WTC11 (cell line): ENCODE measurements at regions not wholly inside any gene's neighbourhood (a gene's known extent, or its start where the extent isn't known, plus 50 kb on each side); places are given as distances from the start of the nearest gene placed in this dataset.
"Not testable (repeated sequence)": the region's sequence is repeated elsewhere in the genome, so short reads cannot be mapped to it uniquely, and the experiment has no call there.

Experiments used
- ATAC-seq: fragments of 200-7000 bp; cut with Tn5 transposase; 2 replicates; pipeline ENCODE4 v1.10.0; 2021; ENCODE audit warnings: mild to moderate bottlenecking, moderate library complexity
- CTCF ChIA-PET: fragments of 300-600 bp; sonication (Branson Sonifier 250); formaldehyde crosslinking; loops from one replicate; lab custom pipeline; 2021; ENCODE audit warnings: antibody characterized with exemption; lab: Charles Lee
- POLR2A ChIA-PET: fragments of 350-600 bp; sonication (Branson Sonifier 250); formaldehyde crosslinking; loops from one replicate; lab custom pipeline; 2021; ENCODE audit warnings: antibody characterized with exemption; lab: Charles Lee
- DNase-seq: peaks from one replicate; pipeline ENCODE4 v3.0.0; 2021; ENCODE audit warnings: low spot score
- H3K27ac Mint-ChIP-seq: 2 replicates; pipeline ENCODE4 v1.8.0; 2021; ENCODE audit warnings: mixed read lengths
- H3K27me3 Mint-ChIP-seq: 2 replicates; pipeline ENCODE4 v1.8.0; 2021; ENCODE audit warnings: low read depth, mild to moderate bottlenecking, moderate library complexity, mixed read lengths
- H3K36me3 Mint-ChIP-seq: 2 replicates; pipeline ENCODE4 v1.8.0; 2021; ENCODE audit warnings: mixed read lengths
- H3K4me1 Mint-ChIP-seq: 2 replicates; pipeline ENCODE4 v1.8.0; 2022; ENCODE audit warnings: mixed read lengths
- H3K4me3 Mint-ChIP-seq: 2 replicates; pipeline ENCODE4 v1.8.0; 2021; ENCODE audit warnings: mild to moderate bottlenecking, moderate library complexity, mixed read lengths
- H3K9me3 Mint-ChIP-seq: 2 replicates; pipeline ENCODE4 v1.8.0; 2021; ENCODE audit warnings: mixed read lengths
- ATF2 ChIP-seq: sonication (generic); formaldehyde crosslinking; IDR thresholded peaks from 2 replicates; pipeline ENCODE4 v1.8.1; 2022; ENCODE audit warnings: low read depth, missing genetic modification reagents, borderline replicate concordance
- CREB1 ChIP-seq: sonication (generic); formaldehyde crosslinking; IDR thresholded peaks from 2 replicates; pipeline ENCODE4 v1.8.0; 2023; ENCODE audit warnings: mild to moderate bottlenecking, missing genetic modification reagents
- E2F1 ChIP-seq: sonication (generic); formaldehyde crosslinking; IDR thresholded peaks from 2 replicates; pipeline ENCODE4 v1.8.0; 2022; ENCODE audit warnings: mild to moderate bottlenecking, missing genetic modification reagents
- ESRRA ChIP-seq: sonication (generic); formaldehyde crosslinking; IDR thresholded peaks from 2 replicates; pipeline ENCODE4 v1.8.1; 2022; ENCODE audit warnings: mild to moderate bottlenecking, missing genetic modification reagents, borderline replicate concordance
- ETV6 ChIP-seq: sonication (generic); formaldehyde crosslinking; IDR thresholded peaks from 2 replicates; pipeline ENCODE4 v1.8.1; 2022; ENCODE audit warnings: mild to moderate bottlenecking, missing genetic modification reagents
- FOXP1 ChIP-seq: sonication (generic); formaldehyde crosslinking; IDR thresholded peaks from 2 replicates; pipeline ENCODE4 v1.8.0; 2022; ENCODE audit warnings: missing genetic modification reagents, mild to moderate bottlenecking, moderate library complexity, borderline replicate concordance
- IRF1 ChIP-seq: sonication (generic); formaldehyde crosslinking; IDR thresholded peaks from 2 replicates; pipeline ENCODE4 v1.8.0; 2023; ENCODE audit warnings: missing genetic modification reagents
- KAT7 ChIP-seq: sonication (generic); formaldehyde crosslinking; IDR thresholded peaks from 2 replicates; pipeline ENCODE4 v1.8.1; 2023; ENCODE audit warnings: missing genetic modification reagents, mild to moderate bottlenecking, borderline replicate concordance
- NFE2L1 ChIP-seq: sonication (generic); formaldehyde crosslinking; IDR thresholded peaks from 2 replicates; pipeline ENCODE4 v1.8.1; 2023; ENCODE audit warnings: missing genetic modification reagents
- NFYB ChIP-seq: sonication (generic); formaldehyde crosslinking; conservative IDR thresholded peaks from 2 replicates; pipeline ENCODE4 v1.8.0; 2022; ENCODE audit warnings: low read depth, missing genetic modification reagents
- OVOL2 ChIP-seq: fragments of 250-450 bp; sonication (Bioruptor Pico); IDR thresholded peaks from 2 replicates; pipeline ENCODE4 v1.9.0; 2021; ENCODE audit warnings: mild to moderate bottlenecking, borderline replicate concordance
- PREB ChIP-seq: sonication (generic); formaldehyde crosslinking; IDR thresholded peaks from 2 replicates; pipeline ENCODE4 v1.8.1; 2022; ENCODE audit warnings: mild to moderate bottlenecking, missing genetic modification reagents, moderate library complexity, borderline replicate concordance
- SMAD3 ChIP-seq: sonication (generic); formaldehyde crosslinking; IDR thresholded peaks from 2 replicates; pipeline ENCODE4 v1.8.0; 2022; ENCODE audit warnings: missing genetic modification reagents, mild to moderate bottlenecking, borderline replicate concordance
- TCF7 ChIP-seq: sonication (generic); formaldehyde crosslinking; IDR thresholded peaks from 2 replicates; pipeline ENCODE4 v1.8.0; 2022; ENCODE audit warnings: mild to moderate bottlenecking, low read depth, missing genetic modification reagents, moderate library complexity
- TEAD4 ChIP-seq: sonication (generic); formaldehyde crosslinking; IDR thresholded peaks from 2 replicates; pipeline ENCODE4 v1.8.0; 2022; ENCODE audit warnings: mild to moderate bottlenecking, missing genetic modification reagents
- ZBTB43 ChIP-seq: sonication (generic); formaldehyde crosslinking; IDR thresholded peaks from 2 replicates; pipeline ENCODE4 v1.8.1; 2023; ENCODE audit warnings: mild to moderate bottlenecking, missing genetic modification reagents
- ZMAT4 ChIP-seq: fragments of 250-450 bp; sonication (Bioruptor Pico); IDR thresholded peaks from 2 replicates; pipeline ENCODE4 v1.9.0; 2021; ENCODE audit warnings: mild to moderate bottlenecking
- ZNF219 ChIP-seq: sonication (generic); formaldehyde crosslinking; IDR thresholded peaks from 2 replicates; pipeline ENCODE4 v1.8.0; 2023; ENCODE audit warnings: missing genetic modification reagents, mild to moderate bottlenecking, borderline replicate concordance
- ZNF317 ChIP-seq: sonication (generic); formaldehyde crosslinking; IDR thresholded peaks from 2 replicates; pipeline ENCODE4 v1.8.1; 2023; ENCODE audit warnings: low read depth, mild to moderate bottlenecking, moderate library complexity, missing genetic modification reagents, borderline replicate concordance
- ZNF396 ChIP-seq: fragments of 250-450 bp; sonication (Bioruptor Pico); IDR thresholded peaks from 2 replicates; pipeline ENCODE4 v1.8.0; 2021; ENCODE audit warnings: mild to moderate bottlenecking, moderate library complexity, borderline replicate concordance
- ZNF512 ChIP-seq: sonication (generic); formaldehyde crosslinking; IDR thresholded peaks from 2 replicates; pipeline ENCODE4 v1.8.1; 2022; ENCODE audit warnings: missing genetic modification reagents, borderline replicate concordance

- no peak for TF ChIP-seq KAT7 (CRISPR knock-in tag)
Observed at GRCh38 chr4:45471335-45471734, 652.5 kb downstream of the GABRG1 start (continued).

- CTCF ChIA-PET = no interaction called here
- no peak for ATAC-seq
- DNase-seq = no peak
- no peaks in the 10 kb centered on the region for H3K9me3 Mint-ChIP-seq
- H3K4me3 Mint-ChIP-seq = no peak overlapping the region
- no peak overlapping the region for H3K27ac Mint-ChIP-seq
- TF ChIP-seq ESRRA = no peak
- TF ChIP-seq ZMAT4 = no peak
- TF ChIP-seq SMAD3 (CRISPR knock-in tag) = no peak
- no peak for TF ChIP-seq ZBTB43
- no peak for TF ChIP-seq NFE2L1 (CRISPR knock-in tag)
- TF ChIP-seq TCF7 (CRISPR knock-in tag) = no peak
- no peak for TF ChIP-seq CREB1 (CRISPR knock-in tag)
- TF ChIP-seq E2F1 (CRISPR knock-in tag) = no peak
- no peak for TF ChIP-seq FOXP1 (CRISPR knock-in tag)
- TF ChIP-seq OVOL2 (CRISPR knock-in tag) = no peak
- TF ChIP-seq TEAD4 (CRISPR knock-in tag) = no peak
- TF ChIP-seq ETV6 = no peak
- no peak for TF ChIP-seq NFYB (CRISPR knock-in tag)
- TF ChIP-seq ZNF317 = no peak
- TF ChIP-seq ZNF512 (CRISPR knock-in tag) = no peak
- no peak for TF ChIP-seq ATF2 (CRISPR knock-in tag)
- no peak for TF ChIP-seq ZNF396
- TF ChIP-seq PREB (CRISPR knock-in tag) = no peak
- TF ChIP-seq IRF1 = no peak
- TF ChIP-seq ZNF219 (CRISPR knock-in tag) = no peak
- TF ChIP-seq, all 79 proteins: peak for 0
- Mint-ChIP-seq H3K4me1 (no peaks in the 10 kb centered on the region), H3K36me3 (no peaks in the 10 kb centered on the region), H3K27me3 (no peaks in the 10 kb centered on the region)
- POLR2A ChIA-PET = interaction anchor here (0.6 kb wide), 1 partner anchor 703 kb away, joined by 3 read pairs; no protein-coding TSS in a partner anchor
Observed at GRCh38 chr4:45467157-45467556, 656.7 kb downstream of the GABRG1 start.

GRCh38 chr4:45460157-45460556, 663.7 kb downstream of the GABRG1 start:
- H3K4me3 Mint-ChIP-seq, POLR2A ChIA-PET, ATAC-seq, DNase-seq, H3K27me3 Mint-ChIP-seq, H3K4me1 Mint-ChIP-seq, CTCF ChIA-PET, H3K27ac Mint-ChIP-seq: not testable (repeated sequence)
- Mint-ChIP-seq H3K36me3 (peaks cover 29% of the 10 kb centered on the region), H3K9me3 (peaks cover 38% of the 10 kb centered on the region)
